HL-60 (cell line): ENCODE measurements at regions not wholly inside any gene's neighbourhood (a gene's known extent, or its start where the extent isn't known, plus 50 kb on each side); places are given as distances from the start of the nearest gene placed in this dataset.

Source experiments
- CTCF ChIP-seq: IDR thresholded peaks from one replicate; pipeline ENCODE4 v1.5.1; 2011; ENCODE audit warnings: low read length, control low read depth, inconsistent platforms; ENCODE audit not compliant: insufficient read depth
- POLR2AphosphoS5 ChIP-seq: IDR thresholded peaks from 2 replicates; pipeline ENCODE4 v1.6.1; 2012; ENCODE audit warnings: low read depth
- REST ChIP-seq: IDR thresholded peaks from 2 replicates; pipeline ENCODE4 v1.6.1; 2012; ENCODE audit warnings: low read depth; ENCODE audit not compliant: insufficient replicate concordance

- TF ChIP-seq CTCF (no peak), POLR2AphosphoS5 (no peak), REST (no peak)
Observed at GRCh38 chr13:56396318-56396717, 744.4 kb upstream of the PRR20A start.
